ENCODE measurements at regions not wholly inside any gene's neighbourhood (a gene's known extent, or its start where the extent isn't known, plus 50 kb on each side); places are given as distances from the start of the nearest gene placed in this dataset.

DNA sequence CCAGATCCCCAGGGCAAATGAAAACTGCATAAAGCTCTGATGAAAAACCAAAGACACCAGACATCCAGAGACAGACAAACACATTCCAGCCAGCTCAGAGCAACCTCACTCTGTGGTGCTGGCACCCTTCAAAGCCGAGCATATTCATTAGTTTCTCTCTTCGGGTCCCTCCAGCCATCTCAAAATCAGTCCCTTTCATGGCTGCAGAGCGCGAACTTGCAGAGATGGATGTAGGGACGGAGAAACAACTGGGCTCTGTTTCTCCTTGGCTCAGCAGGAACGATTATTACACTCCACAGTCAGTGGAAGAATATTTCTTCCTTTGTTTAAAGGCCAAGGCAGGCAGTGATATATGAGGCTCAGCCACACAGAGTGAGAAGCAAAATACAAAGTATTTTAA, 50.4 kb upstream of the SYN2 start:
- BruUV-seq (replicated peaks), result no TSS peak
- ChIA-PET RAD21 (ENCODE audit: low non-redundant PET in 1 of 2, low total read pairs in 2 of 2, uncharacterized antibody in 2 of 2, unreplicated experiment in 2 of 2) (interaction anchor here in 1 of 2 experiments (0.7 kb wide), 1 partner anchor 10 kb away, joined by 3 read pairs; no protein-coding TSS in a partner anchor), CTCF (interaction anchor here (2.9 kb wide), 1 partner anchor 10 kb away, joined by 11 read pairs; no protein-coding TSS in a partner anchor), POLR2A (no interaction called here)
- intact Hi-C loops (cut with micrococcal nuclease), result no loop called here
- H3K9me2 ChIP-seq (ENCODE audit: insufficient read depth), result no peaks in the 10 kb centered on the region
- H3K4me2 ChIP-seq (ENCODE audit: low read length), result no peak overlapping the region
- H4K20me1 ChIP-seq (ENCODE audit: insufficient read depth), result no peaks in the 10 kb centered on the region
- ATAC-seq, result no peak
- no peak overlapping the region for H3K9ac ChIP-seq (ENCODE audit: low read length)
- no peaks in the 10 kb centered on the region for H3K36me3 ChIP-seq (ENCODE audit: control insufficient read depth in 1 of 2, insufficient read depth in 2 of 2, low read length in 2 of 2)
- no peak overlapping the region for H3K27ac ChIP-seq (ENCODE audit: low read depth, low read length)
- H3K4me3 ChIP-seq (replicated peaks in 1 of 2; ENCODE audit: low read depth in 1 of 2, low read length in 2 of 2), result no peak overlapping the region
- no peak for DNase-seq (ENCODE audit: low read depth, low spot score)
- no peaks in the 10 kb centered on the region for H3K9me3 ChIP-seq (ENCODE audit: control insufficient read depth in 1 of 2, insufficient read depth in 1 of 2, low read depth in 1 of 2, low read length in 2 of 2)
- no peaks in the 10 kb centered on the region; the same call in 1 of the 2 replicates for H3K27me3 ChIP-seq (ENCODE audit: insufficient read depth, low read length)
- no peaks in the 10 kb centered on the region for H3K79me2 ChIP-seq (ENCODE audit: insufficient read depth, low read length)
- no peak overlapping the region for H2AFZ ChIP-seq (ENCODE audit: low read depth, low read length, poor library complexity, severe bottlenecking)
- H3K4me1 ChIP-seq (ENCODE audit: control insufficient read depth in 1 of 2, insufficient read depth in 2 of 2, low read length in 2 of 2), result no peaks in the 10 kb centered on the region
- TF ChIP-seq EZH2 (IDR thresholded peaks at IDR 0.05), result no peak
- TF ChIP-seq ELF1 (IDR thresholded peaks at IDR 0.05; ENCODE audit: borderline replicate concordance, low read depth), result no peak
- TF ChIP-seq EGR1 (IDR thresholded peaks at IDR 0.05; ENCODE audit: low read depth), result no peak
- TF ChIP-seq YY1 (IDR thresholded peaks at IDR 0.05; ENCODE audit: extremely low read depth, insufficient replicate concordance, low read depth, low read length), result no peak
- no peak for TF ChIP-seq CEBPB (IDR thresholded peaks at IDR 0.05; ENCODE audit: low read depth)
- TF ChIP-seq REST (IDR thresholded peaks at IDR 0.05; ENCODE audit: low read depth), result no peak
- no peak for TF ChIP-seq RAD21 (IDR thresholded peaks at IDR 0.05; ENCODE audit: low read depth)
- no peak for TF ChIP-seq FOSL1 (IDR thresholded peaks at IDR 0.05; ENCODE audit: low read depth)
- TF ChIP-seq POLR2A (IDR thresholded peaks at IDR 0.05; ENCODE audit: borderline replicate concordance, extremely low read depth, insufficient read depth, insufficient read length), result no peak
- TF ChIP-seq TCF7L2 (IDR thresholded peaks at IDR 0.05; ENCODE audit: borderline replicate concordance, extremely low read depth, insufficient read depth, insufficient read length), result no peak
- TF ChIP-seq EZH2phosphoT487 (IDR thresholded peaks at IDR 0.05; ENCODE audit: borderline replicate concordance), result no peak
- TF ChIP-seq ZFX (IDR thresholded peaks at IDR 0.05), result no peak
- TF ChIP-seq, protein P1, sequence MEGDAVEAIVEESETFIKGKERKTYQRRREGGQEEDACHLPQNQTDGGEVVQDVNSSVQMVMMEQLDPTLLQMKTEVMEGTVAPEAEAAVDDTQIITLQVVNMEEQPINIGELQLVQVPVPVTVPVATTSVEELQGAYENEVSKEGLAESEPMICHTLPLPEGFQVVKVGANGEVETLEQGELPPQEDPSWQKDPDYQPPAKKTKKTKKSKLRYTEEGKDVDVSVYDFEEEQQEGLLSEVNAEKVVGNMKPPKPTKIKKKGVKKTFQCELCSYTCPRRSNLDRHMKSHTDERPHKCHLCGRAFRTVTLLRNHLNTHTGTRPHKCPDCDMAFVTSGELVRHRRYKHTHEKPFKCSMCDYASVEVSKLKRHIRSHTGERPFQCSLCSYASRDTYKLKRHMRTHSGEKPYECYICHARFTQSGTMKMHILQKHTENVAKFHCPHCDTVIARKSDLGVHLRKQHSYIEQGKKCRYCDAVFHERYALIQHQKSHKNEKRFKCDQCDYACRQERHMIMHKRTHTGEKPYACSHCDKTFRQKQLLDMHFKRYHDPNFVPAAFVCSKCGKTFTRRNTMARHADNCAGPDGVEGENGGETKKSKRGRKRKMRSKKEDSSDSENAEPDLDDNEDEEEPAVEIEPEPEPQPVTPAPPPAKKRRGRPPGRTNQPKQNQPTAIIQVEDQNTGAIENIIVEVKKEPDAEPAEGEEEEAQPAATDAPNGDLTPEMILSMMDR (IDR thresholded peaks at IDR 0.05 in 2 of 3, conservative IDR thresholded peaks at IDR 0.05 in 1 of 3; ENCODE audit: borderline replicate concordance in 1 of 3, insufficient read depth in 1 of 3, low read depth in 2 of 3, low read length in 2 of 3), result no peak
- no peak for TF ChIP-seq SRF (IDR thresholded peaks at IDR 0.05; ENCODE audit: low read depth)
- TF ChIP-seq, protein P2, sequence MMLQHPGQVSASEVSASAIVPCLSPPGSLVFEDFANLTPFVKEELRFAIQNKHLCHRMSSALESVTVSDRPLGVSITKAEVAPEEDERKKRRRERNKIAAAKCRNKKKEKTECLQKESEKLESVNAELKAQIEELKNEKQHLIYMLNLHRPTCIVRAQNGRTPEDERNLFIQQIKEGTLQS (IDR thresholded peaks at IDR 0.05), result no peak
- TF ChIP-seq ZNF274 (IDR thresholded peaks at IDR 0.05; ENCODE audit: low read depth, low read length), result no peak
